ENCODE measurements at regions not wholly inside any gene's neighbourhood (a gene's known extent, or its start where the extent isn't known, plus 50 kb on each side); places are given as distances from the start of the nearest gene placed in this dataset.

GRCh38 chr1:68352202-68352601 lies 97.6 kb downstream of the RPE65 start:
- TF ChIP-seq CTCF (IDR thresholded peaks at IDR 0.05) (no peak), POLR2A (IDR thresholded peaks at IDR 0.05) (no peak)
